SK-N-SH (cell line): ENCODE measurements at regions not wholly inside any gene's neighbourhood (a gene's known extent, or its start where the extent isn't known, plus 50 kb on each side); places are given as distances from the start of the nearest gene placed in this dataset.
"Not testable (repeated sequence)": the region's sequence is repeated elsewhere in the genome, so short reads cannot be mapped to it uniquely, and the experiment has no call there.

Experiments used
- CTCF ChIA-PET: fragments of 300-600, 350-600 bp; formaldehyde crosslinking; extraction: SDS; loops from one replicate; lab custom pipeline; 2021; lab: Yijun Ruan, JAX
- POLR2A ChIA-PET: fragments of 350-600 bp; sonication (Branson Sonifier 250); formaldehyde crosslinking; extraction: SDS; loops from one replicate; lab custom pipeline; 2020; ENCODE audit warnings: antibody characterized with exemption, inconsistent platforms; lab: Yijun Ruan, JAX
- DNase-seq: peaks from one replicate; pipeline ENCODE4 v3.0.0; 2012
- H2AFZ ChIP-seq: fragments of 200-600 bp; sonication (generic); 2 replicates; pipeline ENCODE4 v1.8.1; 2016; ENCODE audit warnings: antibody characterized with exemption, mild to moderate bottlenecking, low read depth
- H3F3A ChIP-seq: fragments of 200-600 bp; sonication (generic); replicated peaks from 2 replicates; pipeline ENCODE3; 2016; ENCODE audit warnings: antibody characterized with exemption, mild to moderate bottlenecking; ENCODE audit not compliant: insufficient read depth
- H3K27ac ChIP-seq, 2 experiments: fragments of 200-500 bp in 1 of 2; fragments of 200-600 bp in 1 of 2; sonication (Bioruptor generic) in 1 of 2; sonication (generic), shearing (Covaris generic) in 1 of 2; 2 replicates each; pipeline versions ENCODE4 v1.5.1 to v1.6.1; 2014 to 2016; ENCODE audit warnings: low read depth in 2 of 2, inconsistent platforms in 1 of 2, low read length in 1 of 2, mild to moderate bottlenecking in 1 of 2, mixed read lengths in 1 of 2
- H3K27me3 ChIP-seq: fragments of 200-600 bp; sonication (generic), shearing (Covaris generic); 2 replicates; pipeline ENCODE4 v1.6.1; 2016; ENCODE audit warnings: mixed run types; ENCODE audit not compliant: insufficient read depth
- H3K36me3 ChIP-seq, 2 experiments: fragments of 200-500 bp in 1 of 2; fragments of 200-600 bp in 1 of 2; sonication (Bioruptor generic) in 1 of 2; sonication (generic) in 1 of 2; replicated peaks in 1 of 2; 2 replicates each; pipeline versions ENCODE3 to v1.5.1; 2014 to 2016; ENCODE audit warnings: low read length in 1 of 2, mild to moderate bottlenecking in 1 of 2; ENCODE audit not compliant: insufficient read depth in 2 of 2, control insufficient read depth in 1 of 2
- H3K4me1 ChIP-seq, 2 experiments: fragments of 200-500 bp in 1 of 2; fragments of 200-600 bp in 1 of 2; sonication (Bioruptor generic) in 1 of 2; sonication (generic), shearing (Covaris generic) in 1 of 2; 2 replicates each; pipeline versions ENCODE4 v1.5.1 to v1.6.1; 2014 to 2016; ENCODE audit warnings: low read depth in 1 of 2, low read length in 1 of 2, mixed run types in 1 of 2; ENCODE audit not compliant: insufficient read depth in 2 of 2, control insufficient read depth in 1 of 2
- H3K4me2 ChIP-seq: fragments of 200-600 bp; sonication (generic), shearing (Covaris generic); 2 replicates; pipeline ENCODE4 v1.6.1; 2017; ENCODE audit warnings: mixed run types
- H3K4me3 ChIP-seq, 2 experiments: fragments of 200-500 bp in 1 of 2; fragments of 200-600 bp in 1 of 2; sonication (Bioruptor generic) in 1 of 2; sonication (generic), shearing (Covaris generic) in 1 of 2; 2 replicates each; pipeline versions ENCODE4 v1.5.1 to v1.8.1; 2014 to 2016; ENCODE audit warnings: low read depth in 2 of 2, inconsistent platforms in 1 of 2, low read length in 1 of 2, mild to moderate bottlenecking in 1 of 2, mixed read lengths in 1 of 2, moderate library complexity in 1 of 2
- H3K79me2 ChIP-seq: fragments of 200-600 bp; sonication (generic); 2 replicates; pipeline ENCODE4 v1.8.1; 2017; ENCODE audit warnings: mild to moderate bottlenecking; ENCODE audit not compliant: insufficient read depth
- H3K9ac ChIP-seq: fragments of 200-600 bp; sonication (generic); 2 replicates; pipeline ENCODE4 v1.6.1; 2017; ENCODE audit warnings: mixed run types
- H3K9me2 ChIP-seq: fragments of 200-600 bp; sonication (generic); 2 replicates; pipeline ENCODE4 v1.6.1; 2017; ENCODE audit warnings: mixed run types
- H3K9me3 ChIP-seq: fragments of 200-600 bp; sonication (generic); 2 replicates; pipeline ENCODE4 v1.6.1; 2017; ENCODE audit warnings: mixed run types, mild to moderate bottlenecking, moderate library complexity
- H4K20me1 ChIP-seq: fragments of 200-600 bp; sonication (generic); 2 replicates; pipeline ENCODE4 v1.6.1; 2017; ENCODE audit warnings: mild to moderate bottlenecking, mixed run types; ENCODE audit not compliant: insufficient read depth
- CHD2 ChIP-seq: fragments of 150-350 bp; IDR thresholded peaks from 2 replicates; pipeline ENCODE4 v1.6.1; 2018; ENCODE audit warnings: low read length; ENCODE audit not compliant: partially characterized antibody
- EP300 ChIP-seq, 2 experiments: IDR thresholded peaks; 2 replicates each; pipeline versions ENCODE4 v1.4.0 to v1.6.1; 2012; ENCODE audit warnings: borderline replicate concordance in 1 of 2, low read depth in 1 of 2, low read length in 1 of 2
- EZH2phosphoT487 ChIP-seq: fragments of 200-600 bp; sonication (generic); IDR thresholded peaks from 2 replicates; pipeline ENCODE4 v1.6.1; 2017; ENCODE audit warnings: low read depth, mixed run types, mild to moderate bottlenecking, antibody characterized with exemption, moderate library complexity, borderline replicate concordance
- GABPA ChIP-seq: IDR thresholded peaks from 2 replicates; pipeline ENCODE4 v1.4.0; 2012; ENCODE audit warnings: low read depth, mild to moderate bottlenecking
- GATA2 ChIP-seq: sonication (generic); formaldehyde crosslinking; IDR thresholded peaks from 2 replicates; pipeline ENCODE4 v1.5.0; 2020; ENCODE audit warnings: mild to moderate bottlenecking, missing genetic modification reagents
- JUND ChIP-seq: IDR thresholded peaks from 2 replicates; pipeline ENCODE4 v1.4.0; 2012
- MEF2A ChIP-seq: IDR thresholded peaks from 2 replicates; pipeline ENCODE4 v1.4.0; 2012; ENCODE audit warnings: low read depth, borderline replicate concordance
- MXI1 ChIP-seq: IDR thresholded peaks from 2 replicates; pipeline ENCODE4 v1.6.1; 2012; ENCODE audit warnings: mild to moderate bottlenecking, low read depth, low read length, improper control_type of control experiment
- NFIC ChIP-seq: IDR thresholded peaks from 2 replicates; pipeline ENCODE4 v1.4.0; 2012; ENCODE audit warnings: borderline replicate concordance
- NRF1 ChIP-seq: IDR thresholded peaks from 2 replicates; pipeline ENCODE4 v1.6.1; 2012; ENCODE audit warnings: low read depth, mild to moderate bottlenecking, low read length
- POLR2AphosphoS5 ChIP-seq: IDR thresholded peaks from 2 replicates; pipeline ENCODE4 v1.6.1; 2012; ENCODE audit warnings: low read depth, low read length
- RAD21 ChIP-seq: IDR thresholded peaks from 2 replicates; pipeline ENCODE4 v1.6.1; 2012; ENCODE audit warnings: mild to moderate bottlenecking, low read length
- RCOR1 ChIP-seq: fragments of 150-350 bp; IDR thresholded peaks from 2 replicates; pipeline ENCODE4 v1.6.1; 2017; ENCODE audit warnings: antibody characterized with exemption, low read length
- TEAD4 ChIP-seq: IDR thresholded peaks from 2 replicates; pipeline ENCODE4 v1.4.0; 2012; ENCODE audit warnings: mild to moderate bottlenecking, borderline replicate concordance; ENCODE audit not compliant: insufficient read depth
- WGBS: methylation state at CpG from one replicate; pipeline ENCODE4 v1.1.6; 2017; ENCODE audit warnings: low lambda C conversion rate; 5-methylcytosine and 5-hydroxymethylcytosine counted together
- TF ChIP-seq, protein P1 (sequence below): IDR thresholded peaks from 2 replicates; pipeline ENCODE4 v1.4.0; 2012; ENCODE audit warnings: low read depth, borderline replicate concordance
- TF ChIP-seq, protein P2 (sequence below): fragments of 150-350 bp; IDR thresholded peaks from 2 replicates; pipeline ENCODE4 v1.6.1; 2016; ENCODE audit warnings: mild to moderate bottlenecking, low read depth, low read length
- TF ChIP-seq, protein P3 (sequence below): fragments of 150-350 bp; IDR thresholded peaks from 2 replicates; pipeline ENCODE4 v1.6.1; 2017; ENCODE audit warnings: antibody characterized with exemption, low read length, low read depth, borderline replicate concordance
- TF ChIP-seq, protein P4 (sequence below): fragments of 200-600 bp; sonication (generic); IDR thresholded peaks from 2 replicates; pipeline ENCODE4 v1.6.1; 2017; ENCODE audit warnings: antibody characterized with exemption, mild to moderate bottlenecking, moderate library complexity

DNA sequence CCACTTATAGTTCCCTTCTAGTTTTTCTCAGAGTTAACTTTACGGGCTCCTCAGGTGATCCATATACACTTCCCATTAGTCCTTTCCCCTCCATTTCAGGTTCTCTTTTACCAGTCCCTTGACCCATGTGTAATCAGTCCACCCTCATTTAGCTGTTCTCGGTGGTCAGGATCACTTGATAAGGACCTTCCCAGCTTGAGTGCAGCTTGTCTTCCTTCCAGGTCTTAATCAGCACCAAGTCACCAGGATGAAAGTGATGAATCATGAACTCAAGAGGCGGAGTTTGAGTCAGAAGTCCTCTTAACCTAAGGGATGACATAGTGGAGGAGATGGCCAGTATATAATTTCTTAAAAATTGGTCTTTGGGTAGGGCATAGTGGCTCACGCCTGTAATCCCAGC lies 63.1 kb upstream of the CNTNAP2 start (continued):
- TF ChIP-seq, protein P1, sequence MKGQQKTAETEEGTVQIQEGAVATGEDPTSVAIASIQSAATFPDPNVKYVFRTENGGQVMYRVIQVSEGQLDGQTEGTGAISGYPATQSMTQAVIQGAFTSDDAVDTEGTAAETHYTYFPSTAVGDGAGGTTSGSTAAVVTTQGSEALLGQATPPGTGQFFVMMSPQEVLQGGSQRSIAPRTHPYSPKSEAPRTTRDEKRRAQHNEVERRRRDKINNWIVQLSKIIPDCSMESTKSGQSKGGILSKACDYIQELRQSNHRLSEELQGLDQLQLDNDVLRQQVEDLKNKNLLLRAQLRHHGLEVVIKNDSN = no peak

DNA sequence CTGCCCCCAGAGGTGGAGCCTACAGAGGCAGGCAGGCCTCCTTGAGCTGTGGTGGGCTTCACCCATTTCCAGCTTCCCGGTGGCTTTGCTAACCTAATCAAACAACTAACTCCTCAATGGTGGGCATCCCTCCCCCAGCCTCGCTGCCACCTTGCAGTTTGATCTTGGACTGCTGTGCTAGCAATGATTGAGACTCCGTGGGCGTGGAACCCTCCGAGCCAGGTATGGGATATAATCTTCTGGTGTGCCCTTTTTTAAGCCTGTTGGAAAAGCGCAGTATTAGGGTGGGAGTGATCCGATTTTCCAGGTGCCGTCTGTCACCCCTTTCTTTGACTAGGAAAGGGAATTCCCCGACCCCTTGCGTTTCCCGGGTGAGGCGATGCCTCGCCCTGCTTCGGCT lies 73.3 kb upstream of the CNTNAP2 start:
- CTCF ChIA-PET, H3K4me1 ChIP-seq, H4K20me1 ChIP-seq, POLR2A ChIA-PET, H3F3A ChIP-seq, H3K27me3 ChIP-seq, H3K27ac ChIP-seq, H3K4me3 ChIP-seq, H3K9me2 ChIP-seq, H3K36me3 ChIP-seq, H3K9me3 ChIP-seq, H3K9ac ChIP-seq, H2AFZ ChIP-seq, H3K4me2 ChIP-seq, H3K79me2 ChIP-seq, DNase-seq: not testable (repeated sequence)
- 41% methylated on average over 14 of the region's 14 CpGs for WGBS

DNA sequence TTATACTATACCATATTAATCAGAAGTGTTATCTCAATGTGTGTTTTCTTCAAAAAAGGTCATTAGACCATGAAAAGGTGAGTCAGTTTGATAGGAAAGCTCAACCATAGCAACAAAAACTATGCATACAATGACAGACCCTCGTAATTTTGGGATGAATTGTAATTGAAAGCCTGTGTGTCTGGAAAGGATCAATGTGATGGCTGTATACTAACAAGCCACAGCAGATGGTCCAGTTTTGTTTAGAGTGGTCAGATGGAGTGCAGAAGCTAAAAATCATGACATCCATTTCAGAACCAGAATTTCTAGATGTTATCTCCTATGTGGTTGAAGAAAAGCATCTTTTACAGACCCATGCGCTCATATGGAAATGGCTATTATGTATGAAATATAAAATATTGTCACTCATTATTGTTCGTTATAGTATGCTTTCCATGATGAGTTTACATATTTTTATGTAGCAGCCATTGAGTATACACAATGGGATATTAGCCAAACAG lies 88.3 kb upstream of the CNTNAP2 start:
- TF ChIP-seq, protein P2, sequence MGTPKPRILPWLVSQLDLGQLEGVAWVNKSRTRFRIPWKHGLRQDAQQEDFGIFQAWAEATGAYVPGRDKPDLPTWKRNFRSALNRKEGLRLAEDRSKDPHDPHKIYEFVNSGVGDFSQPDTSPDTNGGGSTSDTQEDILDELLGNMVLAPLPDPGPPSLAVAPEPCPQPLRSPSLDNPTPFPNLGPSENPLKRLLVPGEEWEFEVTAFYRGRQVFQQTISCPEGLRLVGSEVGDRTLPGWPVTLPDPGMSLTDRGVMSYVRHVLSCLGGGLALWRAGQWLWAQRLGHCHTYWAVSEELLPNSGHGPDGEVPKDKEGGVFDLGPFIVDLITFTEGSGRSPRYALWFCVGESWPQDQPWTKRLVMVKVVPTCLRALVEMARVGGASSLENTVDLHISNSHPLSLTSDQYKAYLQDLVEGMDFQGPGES = no peak
- TF ChIP-seq CHD2 (no peak), JUND (no peak), MEF2A (no peak), TEAD4 (no peak), NRF1 (no peak), EZH2phosphoT487 (no peak), MXI1 (no peak), EP300 (IDR thresholded peaks at IDR 0.05; ENCODE audit: borderline replicate concordance in 1 of 2, low read depth in 1 of 2, low read length in 1 of 2) (no peak), RCOR1 (no peak), POLR2AphosphoS5 (no peak), GABPA (no peak), NFIC (no peak), GATA2 (CRISPR knock-in tag) (no peak), RAD21 (no peak)
- TF ChIP-seq, protein P3, sequence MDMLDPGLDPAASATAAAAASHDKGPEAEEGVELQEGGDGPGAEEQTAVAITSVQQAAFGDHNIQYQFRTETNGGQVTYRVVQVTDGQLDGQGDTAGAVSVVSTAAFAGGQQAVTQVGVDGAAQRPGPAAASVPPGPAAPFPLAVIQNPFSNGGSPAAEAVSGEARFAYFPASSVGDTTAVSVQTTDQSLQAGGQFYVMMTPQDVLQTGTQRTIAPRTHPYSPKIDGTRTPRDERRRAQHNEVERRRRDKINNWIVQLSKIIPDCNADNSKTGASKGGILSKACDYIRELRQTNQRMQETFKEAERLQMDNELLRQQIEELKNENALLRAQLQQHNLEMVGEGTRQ = no peak
- TF ChIP-seq, protein P4, sequence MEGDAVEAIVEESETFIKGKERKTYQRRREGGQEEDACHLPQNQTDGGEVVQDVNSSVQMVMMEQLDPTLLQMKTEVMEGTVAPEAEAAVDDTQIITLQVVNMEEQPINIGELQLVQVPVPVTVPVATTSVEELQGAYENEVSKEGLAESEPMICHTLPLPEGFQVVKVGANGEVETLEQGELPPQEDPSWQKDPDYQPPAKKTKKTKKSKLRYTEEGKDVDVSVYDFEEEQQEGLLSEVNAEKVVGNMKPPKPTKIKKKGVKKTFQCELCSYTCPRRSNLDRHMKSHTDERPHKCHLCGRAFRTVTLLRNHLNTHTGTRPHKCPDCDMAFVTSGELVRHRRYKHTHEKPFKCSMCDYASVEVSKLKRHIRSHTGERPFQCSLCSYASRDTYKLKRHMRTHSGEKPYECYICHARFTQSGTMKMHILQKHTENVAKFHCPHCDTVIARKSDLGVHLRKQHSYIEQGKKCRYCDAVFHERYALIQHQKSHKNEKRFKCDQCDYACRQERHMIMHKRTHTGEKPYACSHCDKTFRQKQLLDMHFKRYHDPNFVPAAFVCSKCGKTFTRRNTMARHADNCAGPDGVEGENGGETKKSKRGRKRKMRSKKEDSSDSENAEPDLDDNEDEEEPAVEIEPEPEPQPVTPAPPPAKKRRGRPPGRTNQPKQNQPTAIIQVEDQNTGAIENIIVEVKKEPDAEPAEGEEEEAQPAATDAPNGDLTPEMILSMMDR = no peak
- CTCF ChIA-PET = interaction anchor here (1.3 kb wide), 1 partner anchor 62 kb away, joined by 5 read pairs; no protein-coding TSS in a partner anchor
- no peaks in the 10 kb centered on the region for H3K27me3 ChIP-seq
- H3K9me3 ChIP-seq = 0 out of 2 replicates have a peak, but pooled peaks cover 5% of the 10 kb centered on the region
- POLR2A ChIA-PET = no interaction called here
- H3K36me3 ChIP-seq = no peaks in the 10 kb centered on the region
- H3K4me3 ChIP-seq = no peak overlapping the region
- H3K9me2 ChIP-seq = no peaks in the 10 kb centered on the region
- no peak overlapping the region for H2AFZ ChIP-seq
- no peaks in the 10 kb centered on the region for H3K4me1 ChIP-seq
- no peaks in the 10 kb centered on the region for H4K20me1 ChIP-seq
- no peaks in the 10 kb centered on the region for H3F3A ChIP-seq
- no peak overlapping the region for H3K9ac ChIP-seq
- under 1% methylated on average over 3 of the region's 3 CpGs for WGBS
- H3K4me2 ChIP-seq = no peak overlapping the region
- peak; percentile 10 for DNase-seq
- no peaks in the 10 kb centered on the region for H3K79me2 ChIP-seq
- H3K27ac ChIP-seq = no peak overlapping the region
